ENCODE measurements at regions not wholly inside any gene's neighbourhood (a gene's known extent, or its start where the extent isn't known, plus 50 kb on each side); places are given as distances from the start of the nearest gene placed in this dataset.
"Not testable (repeated sequence)": the region's sequence is repeated elsewhere in the genome, so short reads cannot be mapped to it uniquely, and the experiment has no call there.

GRCh38 chrY:3297235-3297634 lies 281.6 kb upstream of the TGIF2LY start:
- not testable (repeated sequence) for TF ChIP-seq POLR2A (IDR thresholded peaks at IDR 0.05; ENCODE audit: low read length); GATA1 (IDR thresholded peaks at IDR 0.05; ENCODE audit: low read depth, low read length)

All from erythroblast (primary cell).